Colon (tissue), 2 donors: ENCODE measurements at regions not wholly inside any gene's neighbourhood (a gene's known extent, or its start where the extent isn't known, plus 50 kb on each side); places are given as distances from the start of the nearest gene placed in this dataset.
A peak's percentile ranks its signal among the peaks of the same experiment; 100 is the strongest.

Experiments
- FAIRE-seq: peaks from 2 replicates; lab custom pipeline; 2012; peaks lifted over from hg19 to GRCh38; lab: Jason Lieb, UNC
- donor health status: control.
- donor health status: control.

DNA sequence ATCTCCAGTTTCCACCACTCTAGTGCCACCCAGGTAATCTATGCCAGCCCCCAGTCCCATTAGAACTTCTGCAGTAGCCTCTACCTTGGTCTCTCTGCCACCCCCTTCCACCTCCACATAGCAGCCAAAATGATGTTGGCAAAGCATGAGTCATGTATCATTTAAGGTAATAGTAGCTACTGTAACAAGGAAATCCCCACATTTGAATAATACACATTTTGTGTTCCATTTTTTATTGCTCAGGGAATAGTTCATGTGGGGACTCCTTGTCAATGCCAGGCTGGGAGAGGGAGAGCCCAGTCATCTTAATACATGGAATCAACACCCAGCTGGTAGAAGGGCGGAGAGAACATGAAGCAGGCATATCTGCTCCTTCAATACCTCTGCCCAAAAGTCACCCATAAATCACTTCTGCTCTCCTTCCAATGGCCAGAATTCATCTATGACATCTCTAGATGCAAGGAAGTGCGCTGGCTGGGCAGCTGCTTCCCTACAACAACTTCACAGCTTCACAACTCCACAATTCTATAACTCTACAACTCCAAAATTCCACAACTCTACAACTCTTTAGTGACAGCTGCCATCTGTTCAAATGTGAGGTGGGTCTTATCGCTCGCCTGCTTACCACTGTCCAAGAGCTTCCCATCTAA, 70.6 kb upstream of the GLS start:
- no peak for FAIRE-seq

DNA sequence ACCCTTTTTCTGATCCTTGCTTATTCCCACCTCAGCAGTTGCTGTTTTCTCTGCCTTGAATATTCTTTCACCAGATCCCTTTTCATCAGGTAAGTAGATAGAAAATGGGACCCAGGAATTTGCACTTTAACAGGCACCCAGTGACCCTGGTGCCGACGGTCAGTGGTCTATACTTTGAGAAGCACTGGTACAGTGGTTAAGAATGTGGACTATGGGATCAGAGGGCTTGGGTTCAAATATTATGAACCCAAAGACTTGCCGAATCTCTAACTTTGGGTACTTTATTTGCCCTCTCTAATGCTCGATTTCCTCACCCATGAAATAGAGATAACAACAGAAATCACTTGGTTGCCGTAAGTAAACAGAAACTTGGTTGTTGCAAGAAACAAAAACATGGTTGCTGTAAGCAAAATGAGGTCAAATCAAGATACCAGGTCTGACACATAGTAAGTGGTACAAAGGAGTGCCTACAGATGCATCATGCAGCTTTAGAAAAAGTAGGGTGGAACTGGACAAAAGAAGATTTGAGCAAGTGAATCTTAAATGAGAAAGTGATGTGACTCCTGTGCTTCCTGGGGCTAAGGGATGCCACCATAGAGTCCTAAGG, 69.5 kb upstream of the GLS start:
- no peak for FAIRE-seq

DNA sequence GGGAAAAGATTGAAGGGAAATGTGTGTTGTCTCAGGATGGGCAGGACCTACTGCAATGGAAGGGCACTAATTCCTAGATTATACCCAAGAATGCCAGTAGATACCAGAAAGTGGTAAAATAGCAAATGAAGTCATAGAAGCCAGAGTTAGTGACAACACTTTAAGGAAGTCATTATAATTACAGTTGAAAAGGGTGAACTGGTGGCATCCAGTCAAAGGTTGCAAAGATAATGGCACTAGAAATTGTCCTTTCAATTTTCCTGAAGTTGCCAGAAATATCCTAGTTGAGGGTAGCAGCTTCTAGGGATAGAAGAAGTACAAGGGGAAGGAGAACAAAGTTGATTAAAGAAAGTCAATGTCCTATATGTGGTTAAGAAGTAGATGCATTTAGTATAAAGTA, 68.8 kb upstream of the GLS start:
- no peak for FAIRE-seq

DNA sequence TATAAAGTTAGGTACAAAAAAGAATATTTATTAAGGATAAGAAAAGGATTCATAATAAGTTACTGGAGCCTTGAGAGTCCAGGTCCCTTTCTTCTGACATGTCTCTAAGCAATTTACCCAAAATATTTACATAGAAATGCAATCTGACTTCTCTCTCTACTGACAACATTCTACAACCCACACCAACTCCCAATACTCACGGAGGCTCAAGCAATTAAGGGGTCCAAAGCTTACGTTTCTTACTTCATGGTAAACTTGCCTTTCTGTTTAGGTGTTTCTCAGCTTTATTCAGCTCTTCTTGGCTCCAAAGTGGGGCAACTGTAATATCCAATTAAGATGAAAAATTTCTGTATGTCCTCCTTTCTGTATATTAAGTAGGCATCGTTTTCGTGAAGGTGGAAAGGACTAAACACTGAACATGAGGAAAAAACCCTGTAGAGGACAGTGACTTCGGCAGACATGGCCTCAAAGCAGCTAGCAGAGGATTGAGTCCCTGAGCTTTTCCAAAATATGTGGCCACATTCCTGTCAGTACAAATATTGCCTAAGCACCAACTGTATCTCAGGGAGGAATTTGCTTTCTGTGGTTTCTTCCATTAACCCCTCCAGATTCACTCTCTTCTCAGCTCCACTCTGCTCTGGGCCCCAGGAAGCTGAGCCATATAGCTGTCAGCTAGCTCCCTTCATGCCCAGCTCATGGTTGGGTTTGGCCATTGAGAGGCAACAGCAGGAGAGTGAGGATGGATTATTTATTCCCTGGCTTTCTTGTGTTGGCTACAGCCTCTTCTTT, 67.9 kb upstream of the GLS start:
- no peak for FAIRE-seq

DNA sequence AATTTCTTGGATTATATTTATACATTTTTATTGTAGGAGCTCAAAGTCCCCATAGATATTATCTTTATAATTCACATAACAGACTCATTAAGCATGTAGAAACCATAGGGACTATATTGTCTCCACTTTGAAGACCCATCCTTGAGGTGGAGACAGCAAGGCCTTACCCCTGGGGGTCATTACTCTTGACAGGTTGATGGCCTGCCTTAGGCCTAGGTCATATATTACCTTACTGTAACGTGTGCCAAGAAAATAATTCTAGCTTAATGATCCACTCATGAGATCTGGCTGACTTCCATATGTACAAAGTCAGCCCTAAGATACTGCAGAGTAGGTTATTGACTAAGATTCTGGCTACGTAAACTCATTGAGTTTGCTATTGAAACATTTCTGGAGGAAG, 65.4 kb upstream of the GLS start:
- FAIRE-seq: peak; percentile 14

DNA sequence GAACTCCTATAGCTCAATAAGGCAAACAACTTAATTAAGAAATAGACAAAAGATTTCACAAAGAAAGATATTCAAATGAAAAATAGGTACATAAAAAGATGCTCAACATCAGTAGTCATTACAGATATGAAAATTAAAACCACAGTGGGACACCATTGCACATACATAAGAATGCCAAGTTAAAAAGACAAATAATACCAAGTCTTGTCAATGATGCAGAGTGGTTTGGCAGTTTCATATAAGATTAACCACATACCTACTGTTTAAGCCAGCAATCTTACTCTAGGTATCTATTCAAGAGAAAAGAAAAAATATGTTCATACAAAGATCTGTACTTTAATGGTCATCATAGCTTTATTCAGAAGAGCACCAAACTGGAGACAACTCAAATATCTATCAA, 63.5 kb upstream of the GLS start:
- FAIRE-seq: no peak

DNA sequence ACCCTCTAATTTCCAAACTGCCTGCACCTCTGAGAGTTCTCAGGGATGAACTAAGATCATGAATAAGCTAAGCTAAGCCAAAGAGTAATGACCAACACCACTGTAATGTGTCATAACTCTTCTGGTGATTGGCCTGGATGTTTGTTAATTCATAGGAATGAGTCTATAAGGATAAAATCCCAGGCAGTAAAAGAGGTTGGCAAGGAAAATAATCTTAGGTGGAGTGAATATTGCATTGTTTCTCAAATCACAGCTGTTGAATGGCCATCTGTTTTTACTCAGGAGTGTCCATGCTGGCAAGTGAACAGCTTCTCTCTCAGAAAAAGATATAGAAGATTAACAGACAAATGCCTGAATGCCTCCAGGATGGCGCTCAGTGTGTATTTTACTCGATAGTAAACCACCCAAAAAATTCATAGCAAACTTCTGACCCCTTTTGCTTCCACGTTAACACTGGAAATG, 60.8 kb upstream of the GLS start:
- FAIRE-seq: no peak

DNA sequence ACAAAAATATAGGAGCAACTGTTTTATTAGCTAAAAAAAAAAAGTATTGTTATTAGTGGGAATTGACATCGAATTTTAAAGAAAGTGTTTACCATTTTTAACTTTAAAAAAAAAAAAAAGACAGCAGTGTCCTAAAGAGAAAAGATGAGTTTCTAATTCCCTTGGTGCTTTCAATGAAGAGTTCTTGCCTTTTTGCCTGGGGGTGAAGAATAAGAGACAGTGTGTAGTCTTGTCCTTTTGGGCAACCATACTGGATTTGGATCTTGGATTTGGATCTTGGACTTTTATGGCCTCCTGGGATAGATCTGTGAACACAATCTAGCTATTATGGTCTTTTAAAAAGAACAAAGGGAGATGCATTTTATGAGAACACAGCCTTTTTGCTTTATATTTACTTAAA, 60.2 kb upstream of the GLS start:
- FAIRE-seq: no peak

DNA sequence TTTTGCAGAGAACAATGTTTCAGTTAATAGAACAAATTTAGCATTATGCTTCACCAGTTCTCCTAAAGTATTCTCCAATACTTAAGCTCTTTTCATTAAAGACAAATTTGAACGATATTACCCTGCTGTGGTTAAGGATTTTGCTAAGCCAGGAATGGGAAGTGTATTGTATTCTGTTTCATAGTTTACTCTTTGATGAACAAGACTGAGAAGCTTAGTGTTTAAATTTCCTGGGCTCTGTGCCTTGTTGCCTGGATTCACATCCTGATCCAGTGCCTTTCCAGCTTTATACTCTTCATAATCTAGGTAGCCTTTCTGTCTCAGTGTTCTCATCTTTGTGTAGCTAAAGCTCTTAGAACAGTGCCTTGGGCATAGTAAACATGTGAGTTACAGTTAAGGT, 58.6 kb upstream of the GLS start:
- FAIRE-seq: no peak

DNA sequence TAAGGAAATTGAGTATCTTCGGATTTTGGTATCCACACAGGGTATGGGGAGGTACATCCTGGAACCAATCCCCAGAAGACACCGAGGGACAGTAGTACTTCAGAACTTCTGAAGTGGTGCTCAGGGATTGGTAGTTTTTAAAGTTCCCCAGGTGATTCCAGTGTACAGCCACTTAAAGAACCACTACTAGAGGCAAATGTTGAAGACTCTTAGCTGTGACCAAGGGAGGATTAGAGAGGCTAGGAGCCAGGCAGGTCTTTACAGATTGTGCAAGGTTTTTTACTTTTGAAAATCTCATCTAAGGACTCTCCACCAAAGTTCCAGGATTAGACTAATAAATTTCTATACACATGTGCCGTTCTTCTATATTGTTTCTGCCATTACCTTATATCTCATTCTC, 52.9 kb upstream of the GLS start:
- FAIRE-seq: no peak

DNA sequence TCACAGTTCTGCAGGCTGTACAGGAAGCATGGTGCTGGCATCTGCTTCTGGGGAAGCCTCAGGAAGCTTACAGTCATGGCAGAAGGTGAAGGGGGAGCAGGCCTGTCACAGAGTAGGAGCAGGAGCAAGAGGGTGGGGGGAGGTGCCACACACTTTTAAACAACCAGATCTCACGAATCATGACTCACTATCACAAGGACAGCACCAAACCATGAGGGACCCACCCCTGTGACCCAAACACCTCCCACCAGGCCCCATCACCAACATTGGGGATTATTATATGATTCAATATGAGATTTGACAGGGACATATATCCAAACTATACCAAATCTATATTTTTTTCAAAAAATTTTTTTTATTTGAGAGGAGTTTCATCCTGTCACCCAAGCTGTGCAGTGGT, 51.0 kb upstream of the GLS start:
- FAIRE-seq: no peak
